ENCODE measurements at regions not wholly inside any gene's neighbourhood (a gene's known extent, or its start where the extent isn't known, plus 50 kb on each side); places are given as distances from the start of the nearest gene placed in this dataset.

DNA sequence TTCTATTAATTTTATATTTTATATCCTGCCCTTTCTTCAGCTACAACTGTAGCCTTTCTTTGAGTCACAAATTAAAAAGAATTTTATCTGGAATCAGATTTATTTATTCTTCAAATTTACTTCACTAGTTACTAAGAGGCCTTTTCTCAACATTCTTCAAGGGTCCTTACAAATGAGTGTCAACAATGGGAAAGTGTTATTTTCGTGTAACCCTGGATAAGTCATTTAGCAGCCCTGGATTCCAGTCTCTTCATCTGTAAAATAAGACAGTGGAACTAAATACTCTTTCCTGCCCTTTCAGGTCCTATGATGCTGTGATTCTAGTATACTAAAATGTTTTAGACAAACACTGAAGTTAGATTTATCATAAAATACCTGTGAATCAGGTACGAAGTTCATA lies 397.0 kb downstream of the KLF12 start:
- H3K4me1 ChIP-seq (ENCODE audit: insufficient read depth, low read length), result peaks cover 14% of the 10 kb centered on the region
- no peak overlapping the region for H3K27ac ChIP-seq (ENCODE audit: low read depth, low read length)
- no peaks in the 10 kb centered on the region for H3K27me3 ChIP-seq (ENCODE audit: control insufficient read depth in 1 of 2, insufficient read depth in 2 of 2, low read length in 2 of 2)
- no peaks in the 10 kb centered on the region for H3K36me3 ChIP-seq (ENCODE audit: insufficient read depth, low read length)
- no peak overlapping the region for H3K9ac ChIP-seq (ENCODE audit: low read length)
- H3K9me3 ChIP-seq (ENCODE audit: low read length), result no peaks in the 10 kb centered on the region
- no peak overlapping the region for H3K4me3 ChIP-seq (ENCODE audit: low read depth in 1 of 2, low read length in 2 of 2)

DNA sequence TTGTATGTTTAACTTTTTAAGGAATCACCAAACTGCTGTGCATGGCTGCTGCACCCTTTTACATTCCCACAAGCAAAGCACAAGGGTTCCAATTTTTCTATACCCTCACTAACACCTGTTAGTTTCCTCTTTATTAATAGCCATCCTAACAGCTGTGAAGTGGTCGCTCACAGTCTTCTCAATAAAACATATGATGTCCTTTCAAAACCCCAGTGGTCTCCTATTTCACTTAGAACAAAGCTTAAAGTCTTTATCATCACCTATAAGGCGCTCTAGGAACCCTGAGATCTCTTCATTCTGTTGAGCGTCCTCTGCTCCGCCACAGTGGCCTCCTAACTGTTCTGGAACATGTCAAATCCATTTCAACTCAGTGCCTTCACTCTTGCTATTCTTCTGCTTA lies 400.5 kb downstream of the KLF12 start:
- Histone ChIP-seq H3K9ac (ENCODE audit: low read length) (no peak overlapping the region), H3K27me3 (ENCODE audit: control insufficient read depth in 1 of 2, insufficient read depth in 2 of 2, low read length in 2 of 2) (no peaks in the 10 kb centered on the region), H3K4me3 (ENCODE audit: low read depth in 1 of 2, low read length in 2 of 2) (no peak overlapping the region), H3K9me3 (ENCODE audit: low read length) (no peaks in the 10 kb centered on the region), H3K4me1 (ENCODE audit: insufficient read depth, low read length) (no peaks in the 10 kb centered on the region), H3K36me3 (ENCODE audit: insufficient read depth, low read length) (no peaks in the 10 kb centered on the region), H3K27ac (ENCODE audit: low read depth, low read length) (no peak overlapping the region)

DNA sequence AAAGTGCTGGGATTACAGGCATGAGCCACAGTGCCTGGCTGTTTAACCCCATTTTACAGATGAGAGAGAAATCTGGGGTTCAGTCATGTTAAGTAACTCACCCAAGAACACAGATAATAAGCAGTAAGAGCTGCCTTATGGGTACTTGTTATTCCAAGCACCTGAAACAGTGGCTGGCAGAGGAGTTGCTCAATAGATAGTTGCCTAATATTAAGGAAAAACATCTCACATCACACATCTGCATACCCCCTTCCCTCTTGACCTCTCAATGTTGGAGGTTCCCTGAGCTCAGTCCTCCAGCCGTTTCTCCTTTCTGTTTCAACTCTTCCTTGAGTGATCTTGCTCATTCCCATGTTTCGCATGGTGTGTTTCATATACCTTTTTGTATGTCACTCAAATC lies 401.9 kb downstream of the KLF12 start:
- no peak overlapping the region for H3K4me3 ChIP-seq (ENCODE audit: low read depth in 1 of 2, low read length in 2 of 2)
- H3K27me3 ChIP-seq (ENCODE audit: control insufficient read depth in 1 of 2, insufficient read depth in 2 of 2, low read length in 2 of 2), result no peaks in the 10 kb centered on the region
- H3K27ac ChIP-seq (ENCODE audit: low read depth, low read length), result no peak overlapping the region
- H3K4me1 ChIP-seq (ENCODE audit: insufficient read depth, low read length), result no peaks in the 10 kb centered on the region
- no peak overlapping the region for H3K9ac ChIP-seq (ENCODE audit: low read length)
- no peaks in the 10 kb centered on the region for H3K9me3 ChIP-seq (ENCODE audit: low read length)
- no peaks in the 10 kb centered on the region for H3K36me3 ChIP-seq (ENCODE audit: insufficient read depth, low read length)

DNA sequence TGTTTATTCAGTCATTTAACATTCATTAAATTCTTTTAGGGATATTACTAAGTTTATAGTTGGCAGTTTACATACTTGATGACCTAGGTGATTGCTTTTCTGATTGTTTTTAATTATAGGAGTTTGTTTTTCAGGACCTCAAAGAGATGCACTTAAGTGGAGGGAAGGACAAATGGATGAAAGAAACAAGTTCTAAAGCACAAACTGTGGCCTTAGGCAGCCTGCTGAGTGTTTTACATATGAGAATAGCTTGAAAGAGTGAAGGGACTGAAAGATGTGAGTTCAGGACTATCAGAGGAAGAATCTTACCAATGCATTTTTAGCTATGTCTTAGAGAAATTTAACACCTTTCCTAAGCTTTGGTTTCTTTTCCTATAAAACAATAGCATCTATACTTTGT lies 402.6 kb downstream of the KLF12 start:
- H3K4me3 ChIP-seq (ENCODE audit: low read depth in 1 of 2, low read length in 2 of 2), result no peak overlapping the region
- H3K27me3 ChIP-seq (ENCODE audit: control insufficient read depth in 1 of 2, insufficient read depth in 2 of 2, low read length in 2 of 2), result no peaks in the 10 kb centered on the region
- no peaks in the 10 kb centered on the region for H3K36me3 ChIP-seq (ENCODE audit: insufficient read depth, low read length)
- no peaks in the 10 kb centered on the region for H3K9me3 ChIP-seq (ENCODE audit: low read length)
- no peaks in the 10 kb centered on the region for H3K4me1 ChIP-seq (ENCODE audit: insufficient read depth, low read length)
- H3K27ac ChIP-seq (ENCODE audit: low read depth, low read length), result no peak overlapping the region
- H3K9ac ChIP-seq (ENCODE audit: low read length), result no peak overlapping the region

DNA sequence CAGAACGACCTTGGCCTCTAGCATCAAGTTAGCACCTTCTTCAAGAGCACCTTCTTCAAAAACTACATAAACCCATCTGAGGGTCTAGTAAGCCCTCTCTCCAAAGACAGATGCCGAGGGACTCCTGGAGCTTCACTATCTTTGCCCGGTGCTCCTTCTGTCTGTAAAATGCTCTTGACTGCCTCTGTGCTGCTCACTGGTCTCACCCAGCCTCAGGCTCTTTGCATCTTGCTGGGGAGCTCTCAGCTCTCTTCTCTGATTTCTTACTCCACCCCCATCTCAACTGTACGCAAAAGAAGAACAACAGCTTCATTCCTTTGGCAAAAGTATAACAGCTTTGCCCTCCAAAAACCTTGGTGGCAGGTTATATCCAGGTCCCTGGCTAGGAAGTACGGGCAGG lies 404.2 kb downstream of the KLF12 start:
- H3K4me3 ChIP-seq (ENCODE audit: low read depth in 1 of 2, low read length in 2 of 2), result no peak overlapping the region
- H3K4me1 ChIP-seq (ENCODE audit: insufficient read depth, low read length), result no peaks in the 10 kb centered on the region
- H3K9me3 ChIP-seq (ENCODE audit: low read length), result no peaks in the 10 kb centered on the region
- H3K36me3 ChIP-seq (ENCODE audit: insufficient read depth, low read length), result no peaks in the 10 kb centered on the region
- no peak overlapping the region for H3K9ac ChIP-seq (ENCODE audit: low read length)
- H3K27ac ChIP-seq (ENCODE audit: low read depth, low read length), result no peak overlapping the region
- no peaks in the 10 kb centered on the region for H3K27me3 ChIP-seq (ENCODE audit: control insufficient read depth in 1 of 2, insufficient read depth in 2 of 2, low read length in 2 of 2)

DNA sequence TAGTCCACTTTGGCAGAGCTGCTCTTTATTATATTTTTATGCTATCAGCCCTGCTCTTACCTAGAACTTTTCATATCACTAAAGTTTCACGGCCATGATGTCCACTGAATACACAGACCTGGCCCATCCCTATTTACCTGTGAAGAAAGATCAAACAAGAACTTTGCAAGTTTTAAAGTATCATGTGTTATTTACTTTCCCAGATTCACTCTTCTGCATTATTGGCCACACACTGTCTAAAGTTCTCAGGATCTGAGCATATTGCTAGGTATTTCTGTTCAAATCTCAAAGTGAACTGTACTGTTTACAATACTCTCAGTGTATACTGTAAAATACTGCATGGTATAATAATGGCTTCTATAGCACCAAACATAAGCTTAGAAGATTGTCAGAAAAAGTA lies 405.2 kb downstream of the KLF12 start:
- no peak overlapping the region for H3K4me3 ChIP-seq (ENCODE audit: low read depth in 1 of 2, low read length in 2 of 2)
- H3K36me3 ChIP-seq (ENCODE audit: insufficient read depth, low read length), result no peaks in the 10 kb centered on the region
- H3K9ac ChIP-seq (ENCODE audit: low read length), result no peak overlapping the region
- no peaks in the 10 kb centered on the region for H3K4me1 ChIP-seq (ENCODE audit: insufficient read depth, low read length)
- no peaks in the 10 kb centered on the region for H3K27me3 ChIP-seq (ENCODE audit: control insufficient read depth in 1 of 2, insufficient read depth in 2 of 2, low read length in 2 of 2)
- no peaks in the 10 kb centered on the region for H3K9me3 ChIP-seq (ENCODE audit: low read length)
- H3K27ac ChIP-seq (ENCODE audit: low read depth, low read length), result no peak overlapping the region

DNA sequence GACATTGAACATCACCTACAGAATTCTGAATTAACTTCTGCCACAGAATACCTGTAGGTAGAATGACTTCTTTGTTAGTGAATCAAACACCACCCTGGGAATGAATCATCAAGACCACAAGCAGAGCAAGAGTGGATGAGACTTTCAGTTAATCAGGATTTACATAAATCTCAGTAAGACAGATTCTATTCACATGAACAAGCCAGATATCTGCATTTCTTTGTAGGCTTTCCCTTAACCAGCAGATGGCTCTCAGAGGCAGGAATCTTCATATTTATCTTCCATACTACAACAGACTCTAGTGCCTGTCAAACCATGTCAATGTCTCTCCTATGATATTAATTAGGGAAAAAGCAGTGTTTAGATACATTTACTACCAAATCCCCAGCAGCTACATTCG lies 412.1 kb downstream of the KLF12 start:
- no peaks in the 10 kb centered on the region for H3K36me3 ChIP-seq (ENCODE audit: insufficient read depth, low read length)
- H3K9ac ChIP-seq (ENCODE audit: low read length), result no peak overlapping the region
- no peaks in the 10 kb centered on the region for H3K4me1 ChIP-seq (ENCODE audit: insufficient read depth, low read length)
- no peak overlapping the region for H3K27ac ChIP-seq (ENCODE audit: low read depth, low read length)
- no peaks in the 10 kb centered on the region for H3K9me3 ChIP-seq (ENCODE audit: low read length)
- no peak overlapping the region for H3K4me3 ChIP-seq (ENCODE audit: low read depth in 1 of 2, low read length in 2 of 2)
- no peaks in the 10 kb centered on the region for H3K27me3 ChIP-seq (ENCODE audit: control insufficient read depth in 1 of 2, insufficient read depth in 2 of 2, low read length in 2 of 2)

DNA sequence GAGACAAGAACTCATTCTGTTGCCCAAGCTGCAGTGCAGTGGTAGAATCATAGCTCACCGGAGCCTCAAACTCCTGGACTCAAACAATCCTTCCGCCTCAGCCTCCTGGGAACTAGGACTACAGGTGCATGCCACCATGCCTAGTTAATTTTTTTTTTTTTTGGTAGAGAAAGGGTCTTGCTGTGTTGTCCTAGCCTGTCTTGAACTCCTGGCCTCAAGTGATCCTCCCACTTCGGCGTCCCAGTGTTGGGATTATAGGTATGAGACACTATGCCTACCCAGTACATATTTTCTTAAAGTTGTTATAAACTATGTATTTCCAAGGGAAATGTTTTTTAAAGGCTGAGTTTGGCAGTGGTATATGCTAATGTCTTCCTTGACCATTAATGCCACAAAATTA lies 412.6 kb downstream of the KLF12 start:
- Histone ChIP-seq H3K27me3 (ENCODE audit: control insufficient read depth in 1 of 2, insufficient read depth in 2 of 2, low read length in 2 of 2) (no peaks in the 10 kb centered on the region), H3K4me3 (ENCODE audit: low read depth in 1 of 2, low read length in 2 of 2) (no peak overlapping the region), H3K9ac (ENCODE audit: low read length) (no peak overlapping the region), H3K9me3 (ENCODE audit: low read length) (no peaks in the 10 kb centered on the region), H3K4me1 (ENCODE audit: insufficient read depth, low read length) (no peaks in the 10 kb centered on the region), H3K27ac (ENCODE audit: low read depth, low read length) (no peak overlapping the region), H3K36me3 (ENCODE audit: insufficient read depth, low read length) (no peaks in the 10 kb centered on the region)

DNA sequence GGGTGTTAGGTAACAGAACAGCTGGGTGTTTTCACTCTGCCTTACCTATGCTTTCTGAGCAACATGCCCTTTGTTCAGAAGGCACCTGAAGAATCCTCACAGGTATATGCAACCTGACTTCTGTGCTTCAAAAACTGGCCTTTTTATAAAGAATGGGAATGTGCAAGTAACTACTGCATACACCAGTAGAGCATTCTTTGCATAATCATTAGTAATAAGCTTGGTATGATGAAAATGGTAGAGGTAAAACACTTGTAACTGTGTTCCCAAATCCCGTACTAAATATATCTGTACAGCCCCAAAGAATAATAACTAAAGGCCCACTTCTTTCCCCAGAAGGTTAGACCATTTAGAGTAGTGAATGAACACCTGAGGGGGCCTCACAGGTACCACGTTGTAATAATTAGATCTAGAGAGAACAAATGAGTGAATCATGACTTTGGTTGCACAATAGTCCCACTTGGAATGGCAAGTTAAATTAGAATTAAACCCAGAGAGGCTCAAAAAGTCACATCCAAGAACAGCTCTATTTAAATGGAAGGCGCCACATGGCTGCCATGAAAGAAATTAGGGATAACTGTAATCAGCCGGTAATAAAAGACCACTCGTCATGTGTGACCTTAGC lies 413.9 kb downstream of the KLF12 start:
- no peak overlapping the region for H3K9ac ChIP-seq (ENCODE audit: low read length)
- no peak overlapping the region for H3K4me3 ChIP-seq (ENCODE audit: low read depth in 1 of 2, low read length in 2 of 2)
- H3K27ac ChIP-seq (ENCODE audit: low read depth, low read length), result no peak overlapping the region
- H3K9me3 ChIP-seq (ENCODE audit: low read length), result no peaks in the 10 kb centered on the region
- H3K4me1 ChIP-seq (ENCODE audit: insufficient read depth, low read length), result no peaks in the 10 kb centered on the region
- no peaks in the 10 kb centered on the region for H3K27me3 ChIP-seq (ENCODE audit: control insufficient read depth in 1 of 2, insufficient read depth in 2 of 2, low read length in 2 of 2)
- peaks cover 2% of the 10 kb centered on the region for H3K36me3 ChIP-seq (ENCODE audit: insufficient read depth, low read length)

DNA sequence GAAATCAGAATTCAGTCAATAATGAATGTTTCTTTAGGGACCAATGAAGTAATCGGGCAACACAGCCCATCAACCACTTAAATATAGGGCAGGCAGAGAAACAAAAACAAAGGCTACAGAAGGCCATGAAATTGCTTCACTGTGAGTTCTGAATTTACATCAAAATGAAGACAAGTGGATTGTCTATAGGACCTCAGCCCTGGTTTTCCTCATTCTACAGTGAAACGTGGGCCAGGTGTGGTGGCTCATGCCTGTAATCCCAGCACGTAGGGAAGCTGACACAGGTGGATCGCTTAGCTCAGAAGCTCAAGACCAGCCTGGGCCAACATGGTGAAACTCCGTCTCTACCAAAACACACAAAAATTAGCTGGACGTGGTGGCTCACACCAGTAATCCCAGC lies 416.0 kb downstream of the KLF12 start:
- Histone ChIP-seq H3K9ac (ENCODE audit: low read length) (no peak overlapping the region), H3K4me3 (ENCODE audit: low read depth in 1 of 2, low read length in 2 of 2) (no peak overlapping the region), H3K36me3 (ENCODE audit: insufficient read depth, low read length) (peaks cover 22% of the 10 kb centered on the region), H3K27me3 (ENCODE audit: control insufficient read depth in 1 of 2, insufficient read depth in 2 of 2, low read length in 2 of 2) (no peaks in the 10 kb centered on the region), H3K9me3 (ENCODE audit: low read length) (no peaks in the 10 kb centered on the region), H3K4me1 (ENCODE audit: insufficient read depth, low read length) (no peaks in the 10 kb centered on the region), H3K27ac (ENCODE audit: low read depth, low read length) (no peak overlapping the region)

DNA sequence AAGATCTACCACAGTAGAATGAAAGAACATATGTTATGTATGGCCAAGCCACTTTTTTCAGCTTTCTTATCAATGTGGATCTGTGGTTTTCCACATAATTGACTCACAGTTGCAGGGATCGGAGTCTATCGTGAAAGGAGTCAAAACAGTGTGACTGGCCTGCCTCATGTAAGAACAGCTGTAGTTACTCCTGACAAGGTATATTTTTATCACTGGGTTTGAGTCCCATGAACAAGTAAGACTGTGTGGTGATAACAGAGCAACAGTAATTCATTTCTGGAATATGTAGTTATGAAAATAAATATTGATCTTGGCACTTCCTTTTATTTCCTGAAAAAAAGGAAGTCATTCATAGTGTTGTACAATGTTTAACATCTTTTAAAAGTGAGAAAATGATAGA lies 416.6 kb downstream of the KLF12 start:
- H3K36me3 ChIP-seq (ENCODE audit: insufficient read depth, low read length), result peaks cover 24% of the 10 kb centered on the region
- H3K27ac ChIP-seq (ENCODE audit: low read depth, low read length), result no peak overlapping the region
- H3K9ac ChIP-seq (ENCODE audit: low read length), result no peak overlapping the region
- no peaks in the 10 kb centered on the region for H3K4me1 ChIP-seq (ENCODE audit: insufficient read depth, low read length)
- no peaks in the 10 kb centered on the region for H3K27me3 ChIP-seq (ENCODE audit: control insufficient read depth in 1 of 2, insufficient read depth in 2 of 2, low read length in 2 of 2)
- no peak overlapping the region for H3K4me3 ChIP-seq (ENCODE audit: low read depth in 1 of 2, low read length in 2 of 2)
- no peaks in the 10 kb centered on the region for H3K9me3 ChIP-seq (ENCODE audit: low read length)

DNA sequence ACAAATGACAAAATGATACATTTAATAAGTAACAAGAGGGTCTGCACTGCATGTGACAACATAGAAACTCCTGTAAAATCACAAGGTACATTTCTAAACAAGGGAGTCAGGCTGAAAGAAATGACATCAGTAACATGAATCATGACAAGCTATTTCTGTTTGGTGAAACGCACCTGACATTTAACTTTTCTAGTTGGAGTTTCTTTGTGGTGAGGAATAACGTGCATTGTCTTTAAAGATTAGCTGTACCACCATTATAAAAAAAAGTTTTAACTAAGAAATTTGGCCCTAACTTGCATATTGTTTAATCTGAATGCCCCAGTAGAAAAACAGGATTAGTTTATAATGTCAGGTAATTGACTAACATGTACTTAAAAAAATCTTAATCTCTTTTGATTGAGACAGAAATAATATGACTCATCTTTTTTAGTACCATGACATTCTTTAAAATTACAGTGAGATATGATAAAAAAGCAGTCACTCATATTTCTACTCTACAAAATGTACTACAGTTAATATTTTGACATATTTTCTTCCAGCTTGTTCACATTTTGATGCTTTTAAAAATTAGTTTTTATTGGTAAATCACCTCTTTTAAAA lies 418.2 kb downstream of the KLF12 start:
- Histone ChIP-seq H3K27ac (ENCODE audit: low read depth, low read length) (no peak overlapping the region), H3K36me3 (ENCODE audit: insufficient read depth, low read length) (peaks cover 28% of the 10 kb centered on the region), H3K9me3 (ENCODE audit: low read length) (no peaks in the 10 kb centered on the region), H3K4me1 (ENCODE audit: insufficient read depth, low read length) (no peaks in the 10 kb centered on the region), H3K4me3 (ENCODE audit: low read depth in 1 of 2, low read length in 2 of 2) (no peak overlapping the region), H3K27me3 (ENCODE audit: control insufficient read depth in 1 of 2, insufficient read depth in 2 of 2, low read length in 2 of 2) (no peaks in the 10 kb centered on the region), H3K9ac (ENCODE audit: low read length) (no peak overlapping the region)

Measured in muscle layer of colon (tissue), 2 donors.